ENCODE measurements at regions not wholly inside any gene's neighbourhood (a gene's known extent, or its start where the extent isn't known, plus 50 kb on each side); places are given as distances from the start of the nearest gene placed in this dataset.

GRCh38 chr15:70160803-70161565, 63.3 kb upstream of the TLE3 start:
- DNase-seq: no peak

- no peak for DNase-seq
These were observed 62.5 kb upstream of the TLE3 start for GRCh38 chr15:70160267-70160666.

- no peak for DNase-seq
These were observed 61.9 kb upstream of the TLE3 start for GRCh38 chr15:70159713-70160009.

- DNase-seq: no peak
These were observed 61.4 kb upstream of the TLE3 start for GRCh38 chr15:70159001-70159712.

- no peak for DNase-seq
These were observed 60.7 kb upstream of the TLE3 start for GRCh38 chr15:70158309-70159000.

GRCh38 chr15:70156671-70157271, 59.1 kb upstream of the TLE3 start:
- DNase-seq: no peak

- DNase-seq: no peak
These were observed 57.1 kb upstream of the TLE3 start for GRCh38 chr15:70154718-70155347.

- DNase-seq: no peak
These were observed 56.4 kb upstream of the TLE3 start for GRCh38 chr15:70153921-70154717.

- DNase-seq: no peak
These were observed 54.4 kb upstream of the TLE3 start for GRCh38 chr15:70152070-70152480.

GRCh38 chr15:70151462-70151861, 53.7 kb upstream of the TLE3 start:
- no peak for DNase-seq

- DNase-seq: no peak
These were observed 53.3 kb upstream of the TLE3 start for GRCh38 chr15:70151003-70151402.

- DNase-seq: no peak
These were observed 52.7 kb upstream of the TLE3 start for GRCh38 chr15:70150405-70150747.

- DNase-seq: no peak
These were observed 52.1 kb upstream of the TLE3 start for GRCh38 chr15:70149667-70150404.

- DNase-seq: no peak
These were observed 50.1 kb upstream of the TLE3 start for GRCh38 chr15:70147778-70148177.

All from muscle of arm (tissue), 1 donor.